GM23338 (cell line): ENCODE measurements at regions not wholly inside any gene's neighbourhood (a gene's known extent, or its start where the extent isn't known, plus 50 kb on each side); places are given as distances from the start of the nearest gene placed in this dataset.
"Not testable (repeated sequence)": the region's sequence is repeated elsewhere in the genome, so short reads cannot be mapped to it uniquely, and the experiment has no call there.

Source experiments
- CTCF ChIP-seq, 2 experiments: fragments of 200-600 bp in 1 of 2; sonication (generic) in 1 of 2; conservative IDR thresholded peaks; 2 replicates each; pipeline versions ENCODE4 v1.5.1 to v1.6.1; 2016 to 2017; ENCODE audit warnings: antibody characterized with exemption in 2 of 2, low read depth in 2 of 2, mild to moderate bottlenecking in 2 of 2, moderate library complexity in 1 of 2
- EZH2 ChIP-seq: fragments of 200-600 bp; sonication (generic); IDR thresholded peaks from one replicate; pipeline ENCODE4 v1.8.0; 2017; ENCODE audit warnings: antibody characterized with exemption, mild to moderate bottlenecking, low read depth; ENCODE audit not compliant: unreplicated experiment
- EZH2phosphoT487 ChIP-seq: fragments of 200-600 bp; sonication (generic); IDR thresholded peaks from one replicate; pipeline ENCODE4 v1.8.1; 2018; ENCODE audit warnings: antibody characterized with exemption; ENCODE audit not compliant: unreplicated experiment
- NANOG ChIP-seq: IDR thresholded peaks from 2 replicates; pipeline ENCODE4 v1.6.1; 2016; ENCODE audit warnings: antibody characterized with exemption, borderline replicate concordance
- POLR2AphosphoS5 ChIP-seq: IDR thresholded peaks from 2 replicates; pipeline ENCODE4 v1.6.1; 2016; ENCODE audit warnings: antibody characterized with exemption, low read depth
- REST ChIP-seq: IDR thresholded peaks from one replicate; pipeline ENCODE4 v1.6.1; 2018; ENCODE audit warnings: antibody characterized with exemption; ENCODE audit not compliant: unreplicated experiment

GRCh38 chr21:5230561-5230960, 5290.8 kb upstream of the TPTE start:
- TF ChIP-seq CTCF (conservative IDR thresholded peaks at IDR 0.05; ENCODE audit: low read depth in 2 of 2); REST; EZH2; EZH2phosphoT487; NANOG; POLR2AphosphoS5: not testable (repeated sequence)
